GM12872 (cell line): ENCODE measurements at regions not wholly inside any gene's neighbourhood (a gene's known extent, or its start where the extent isn't known, plus 50 kb on each side); places are given as distances from the start of the nearest gene placed in this dataset.

Experiments
- TF ChIP-seq, protein P1 (sequence below): IDR thresholded peaks from 3 replicates; pipeline ENCODE4 v1.5.1; 2011; ENCODE audit warnings: low read depth, mild to moderate bottlenecking, low read length, moderate library complexity; ENCODE audit not compliant: insufficient read depth

DNA sequence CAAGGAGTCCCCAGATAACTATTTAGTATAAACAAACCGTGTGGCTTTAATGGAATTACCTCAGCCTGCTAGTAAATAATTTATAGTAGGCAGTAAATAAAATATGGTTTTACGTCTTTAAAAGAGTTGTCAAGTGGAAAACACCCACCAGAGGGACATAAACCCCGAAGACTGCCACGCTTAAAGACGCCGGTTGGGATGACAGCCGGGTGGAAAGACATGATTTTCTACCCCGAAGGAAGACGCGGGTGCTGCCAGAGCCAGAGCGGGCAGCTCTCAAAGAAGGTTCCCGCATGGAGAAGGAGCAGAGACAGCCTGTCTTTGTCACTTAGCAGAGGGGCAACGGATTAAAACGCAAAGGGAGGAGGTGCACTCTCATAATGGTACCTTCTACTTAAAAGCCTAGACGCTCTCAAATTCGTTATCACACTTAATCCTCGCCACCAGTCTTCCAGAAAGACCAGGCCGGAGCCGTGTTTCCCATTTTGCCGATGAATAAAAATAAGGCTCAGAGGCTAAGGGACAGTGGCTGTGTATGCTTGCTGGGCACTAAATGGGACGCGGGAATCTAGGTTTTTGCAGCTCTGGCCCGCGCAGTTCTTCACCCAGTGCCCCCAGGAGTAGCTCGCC is 140.5 kb upstream of the ZIC3 start:
- TF ChIP-seq, protein P1, sequence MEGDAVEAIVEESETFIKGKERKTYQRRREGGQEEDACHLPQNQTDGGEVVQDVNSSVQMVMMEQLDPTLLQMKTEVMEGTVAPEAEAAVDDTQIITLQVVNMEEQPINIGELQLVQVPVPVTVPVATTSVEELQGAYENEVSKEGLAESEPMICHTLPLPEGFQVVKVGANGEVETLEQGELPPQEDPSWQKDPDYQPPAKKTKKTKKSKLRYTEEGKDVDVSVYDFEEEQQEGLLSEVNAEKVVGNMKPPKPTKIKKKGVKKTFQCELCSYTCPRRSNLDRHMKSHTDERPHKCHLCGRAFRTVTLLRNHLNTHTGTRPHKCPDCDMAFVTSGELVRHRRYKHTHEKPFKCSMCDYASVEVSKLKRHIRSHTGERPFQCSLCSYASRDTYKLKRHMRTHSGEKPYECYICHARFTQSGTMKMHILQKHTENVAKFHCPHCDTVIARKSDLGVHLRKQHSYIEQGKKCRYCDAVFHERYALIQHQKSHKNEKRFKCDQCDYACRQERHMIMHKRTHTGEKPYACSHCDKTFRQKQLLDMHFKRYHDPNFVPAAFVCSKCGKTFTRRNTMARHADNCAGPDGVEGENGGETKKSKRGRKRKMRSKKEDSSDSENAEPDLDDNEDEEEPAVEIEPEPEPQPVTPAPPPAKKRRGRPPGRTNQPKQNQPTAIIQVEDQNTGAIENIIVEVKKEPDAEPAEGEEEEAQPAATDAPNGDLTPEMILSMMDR, result no peak

DNA sequence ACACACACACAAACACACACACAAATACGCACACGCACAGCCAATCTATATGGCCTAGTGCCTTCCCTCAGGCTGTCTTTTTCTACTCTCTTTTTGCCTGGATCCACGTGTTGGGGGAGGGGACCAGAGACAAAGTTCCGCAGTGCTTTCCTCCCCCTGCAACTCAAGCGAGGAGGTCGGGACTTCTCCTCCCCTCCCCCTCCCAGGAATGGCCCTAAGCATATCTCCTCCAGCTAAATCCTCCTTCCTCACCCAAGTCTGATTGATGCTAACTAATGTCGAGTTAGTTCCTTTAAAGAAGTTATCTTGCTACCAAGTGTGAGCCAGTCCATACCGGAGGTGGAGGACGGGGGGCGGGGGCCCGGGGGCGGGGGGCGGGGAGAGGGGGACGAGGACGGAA is 141.2 kb upstream of the ZIC3 start:
- TF ChIP-seq, protein P1, result no peak

DNA sequence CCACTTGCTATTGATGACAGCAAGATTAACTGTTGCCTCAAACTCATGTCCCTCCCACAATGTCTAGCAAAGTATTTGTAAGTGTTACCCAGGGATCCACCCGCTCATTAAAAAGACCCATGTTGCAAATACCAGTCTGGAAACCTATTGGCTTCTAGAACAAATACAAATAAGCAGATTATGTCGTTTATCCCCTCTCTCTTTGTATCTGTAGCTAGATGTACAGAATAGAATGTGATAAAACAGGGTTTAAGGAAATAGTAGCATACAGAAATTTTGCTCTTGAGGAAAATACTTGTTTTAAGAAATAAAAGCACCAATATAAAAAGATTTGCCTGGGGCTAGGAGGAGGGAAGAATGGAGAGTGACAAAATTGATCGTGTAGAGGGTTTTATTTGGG is 142.7 kb upstream of the ZIC3 start:
- TF ChIP-seq, protein P1, result no peak

DNA sequence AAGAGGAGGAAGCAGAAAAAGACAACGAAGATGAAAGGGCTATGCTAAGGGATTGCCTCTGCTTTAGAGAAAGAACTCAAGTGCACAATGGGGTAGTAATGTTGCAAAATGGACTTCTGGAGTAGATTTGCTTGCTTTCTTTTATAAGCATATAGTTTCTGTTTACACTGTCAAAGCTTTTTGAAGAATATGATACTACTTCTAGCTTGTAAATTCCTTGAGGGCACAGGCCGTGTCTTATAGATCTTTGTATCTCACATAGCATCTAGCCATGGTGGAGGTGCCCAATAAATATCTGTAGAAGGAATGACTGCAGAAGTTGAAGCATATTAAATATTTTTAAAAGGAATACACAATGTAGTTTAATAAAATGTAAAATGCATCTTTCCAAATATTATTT is 147.8 kb upstream of the ZIC3 start:
- TF ChIP-seq, protein P1, result no peak

DNA sequence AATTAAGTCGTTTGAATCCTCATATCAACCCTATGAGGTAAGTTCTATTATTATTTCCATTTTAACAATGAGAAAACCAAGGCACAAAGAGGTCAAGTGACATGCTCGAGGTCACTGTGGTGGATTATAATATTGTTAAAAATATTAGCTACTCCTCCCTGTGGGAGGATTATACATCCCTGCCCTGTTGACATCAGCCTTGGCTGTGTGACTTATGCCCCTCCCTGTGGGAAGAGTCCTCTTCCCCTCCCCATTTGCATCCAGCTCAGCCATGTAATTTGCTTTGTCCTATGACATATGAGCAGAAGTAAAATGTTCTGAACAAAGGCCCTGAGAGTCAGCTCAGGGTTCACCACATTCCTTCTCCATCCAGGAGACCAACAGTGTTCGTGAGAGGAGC is 152.7 kb upstream of the ZIC3 start:
- TF ChIP-seq, protein P1, result no peak

DNA sequence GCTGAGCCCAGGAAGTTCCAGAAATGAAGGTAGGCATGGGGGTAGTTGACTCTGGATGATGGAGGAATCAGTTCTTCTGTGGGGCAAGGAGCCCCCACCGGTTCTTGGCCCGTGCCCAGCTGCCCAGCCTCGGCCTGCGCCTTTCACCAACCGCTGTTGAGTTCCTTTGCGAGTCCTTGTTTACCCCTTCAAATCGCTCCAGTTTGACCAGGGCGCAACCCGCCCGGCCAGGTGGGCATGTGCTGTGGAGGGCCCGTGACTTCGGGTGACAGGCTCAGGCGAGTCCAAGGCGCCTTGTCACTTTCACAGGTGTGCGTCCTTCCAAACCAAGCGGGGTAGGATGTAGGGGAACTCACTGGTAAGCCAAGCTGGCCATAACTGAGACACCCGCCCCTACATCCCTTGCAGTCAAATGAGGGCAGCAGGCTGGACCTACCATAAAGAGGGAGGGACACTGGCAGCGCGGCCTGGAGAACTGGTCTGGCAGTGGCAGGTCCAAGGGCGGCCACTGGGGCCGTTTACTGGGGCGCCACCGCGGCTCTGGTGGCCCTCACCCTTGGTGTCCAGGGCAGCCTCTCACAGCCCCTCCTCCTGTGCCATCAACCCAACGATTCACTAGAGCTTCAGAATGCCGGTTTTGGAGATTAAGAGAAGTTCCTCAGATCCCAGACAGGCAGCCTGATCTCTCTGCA is 160.3 kb upstream of the ZIC3 start:
- TF ChIP-seq, protein P1, result no peak

DNA sequence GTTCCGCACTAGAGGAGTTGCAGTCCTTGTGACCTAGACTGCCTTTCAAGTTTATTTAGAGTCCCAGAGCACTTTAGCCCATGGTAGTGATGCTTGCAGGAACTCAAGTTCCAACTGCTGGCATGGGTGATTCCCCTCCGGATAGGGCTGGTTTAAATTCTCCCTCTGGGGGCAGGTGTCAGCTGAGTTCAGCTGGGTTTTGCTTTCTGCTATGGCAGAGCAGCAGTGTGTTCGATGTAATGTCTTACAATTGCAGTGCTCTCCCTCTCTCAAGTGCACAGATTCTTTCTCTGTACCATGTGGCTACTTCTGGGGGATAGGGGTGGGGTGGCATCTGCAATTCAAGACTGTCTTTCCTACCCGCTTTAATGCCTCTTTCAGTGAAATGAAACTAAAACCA is 164.8 kb upstream of the ZIC3 start:
- TF ChIP-seq, protein P1, result no peak
